CD4-positive, CD25-positive, alpha-beta regulatory T cell (primary cell): ENCODE measurements at regions not wholly inside any gene's neighbourhood (a gene's known extent, or its start where the extent isn't known, plus 50 kb on each side); places are given as distances from the start of the nearest gene placed in this dataset.

ENCODE experiments used
- ATAC-seq, 2 donors: fragments of 150-1000 bp; cut with Tn5 transposase; one replicate each; pipeline ENCODE4 v1.10.0; 2021; ENCODE audit warnings: low read depth in 2 of 2, moderate number of reproducible peaks in 2 of 2, moderate library complexity in 1 of 2
- DNase-seq, 3 donors: peaks; one replicate each; pipeline versions ENCODE4 v3.0.0 to v3.0.0-alpha.2; 2012 to 2022; ENCODE audit warnings: mixed read lengths in 1 of 3
- H3K27ac ChIP-seq: one replicate; pipeline ENCODE4 v1.7.0; 2013; ENCODE audit warnings: mild to moderate bottlenecking, low read length; ENCODE audit not compliant: insufficient read depth, poor library complexity, severe bottlenecking
- H3K27me3 ChIP-seq: one replicate; pipeline ENCODE4 v1.7.0; 2013; ENCODE audit warnings: low read length; ENCODE audit not compliant: control insufficient read depth, insufficient read depth
- H3K36me3 ChIP-seq: one replicate; pipeline ENCODE4 v1.7.0; 2013; ENCODE audit warnings: mild to moderate bottlenecking, low read length, moderate library complexity; ENCODE audit not compliant: control insufficient read depth, insufficient read depth
- H3K4me1 ChIP-seq: 2 replicates; pipeline ENCODE4 v1.7.0; 2013; ENCODE audit warnings: mild to moderate bottlenecking, low read length; ENCODE audit not compliant: insufficient read depth, control insufficient read depth, poor library complexity, severe bottlenecking
- H3K4me3 ChIP-seq: one replicate; pipeline ENCODE4 v1.7.0; 2013; ENCODE audit warnings: low read depth, mild to moderate bottlenecking, low read length, moderate library complexity
- H3K9me3 ChIP-seq, 2 experiments: 1 replicate in 1 of 2; 2 replicates in 1 of 2; pipeline ENCODE4 v1.7.0; 2013; ENCODE audit warnings: low read length in 2 of 2, mild to moderate bottlenecking in 1 of 2, moderate library complexity in 1 of 2; ENCODE audit not compliant: control insufficient read depth in 2 of 2
- H3K27ac Mint-ChIP-seq, 3 donors: one replicate each; pipeline ENCODE4 v1.8.0; 2020 to 2022; ENCODE audit warnings: mild to moderate bottlenecking in 3 of 3, mixed read lengths in 3 of 3, moderate library complexity in 2 of 3
- H3K27me3 Mint-ChIP-seq: one replicate; pipeline ENCODE4 v1.8.0; 2022; ENCODE audit warnings: mild to moderate bottlenecking, mixed read lengths
- H3K36me3 Mint-ChIP-seq: one replicate; pipeline ENCODE4 v1.8.0; 2020; ENCODE audit warnings: mixed read lengths
- H3K4me1 Mint-ChIP-seq, 4 donors: one replicate each; pipeline ENCODE4 v1.8.0; 2020 to 2022; ENCODE audit warnings: mixed read lengths in 4 of 4, mild to moderate bottlenecking in 1 of 4
- H3K4me3 Mint-ChIP-seq, 4 donors: one replicate each; pipeline ENCODE4 v1.8.0; 2020 to 2022; ENCODE audit warnings: mild to moderate bottlenecking in 4 of 4, mixed read lengths in 4 of 4, moderate library complexity in 3 of 4
- H3K9me3 Mint-ChIP-seq, 7 donors: one replicate each; pipeline ENCODE4 v1.8.0; 2020 to 2022; ENCODE audit warnings: mixed read lengths in 7 of 7, mild to moderate bottlenecking in 3 of 7, moderate library complexity in 2 of 7

- Histone ChIP-seq H3K4me3 (no peak overlapping the region), H3K27ac (no peak overlapping the region), H3K27me3 (no peaks in the 10 kb centered on the region), H3K36me3 (no peaks in the 10 kb centered on the region), H3K4me1 (peaks cover 33% of the 10 kb centered on the region), H3K9me3 (no peaks in the 10 kb centered on the region)
- peak overlapping the region in 1 of 3 donors; percentile 53 for H3K27ac Mint-ChIP-seq
- H3K36me3 Mint-ChIP-seq: peaks cover 4% of the 10 kb centered on the region
- no peaks in the 10 kb centered on the region for H3K9me3 Mint-ChIP-seq
- peak overlapping the region in 2 of 4 donors; percentile 40 to 77 for H3K4me3 Mint-ChIP-seq
- peaks cover 14 to 53% (median 27%) of the 10 kb centered on the region in 4 donors for H3K4me1 Mint-ChIP-seq
- peak in 1 of 2 donors; percentile 28 for ATAC-seq
- H3K27me3 Mint-ChIP-seq: peaks cover 4% of the 10 kb centered on the region
- no peak for DNase-seq
These were observed 156.0 kb downstream of the TOMM20 start for GRCh38 chr1:234972411-234973191.

GRCh38 chr1:234971586-234972297, 156.9 kb downstream of the TOMM20 start:
- Mint-ChIP-seq H3K4me1 (peaks cover 14 to 46% (median 26%) of the 10 kb centered on the region in 4 donors), H3K27me3 (peaks cover 4% of the 10 kb centered on the region), H3K27ac (peak overlapping the region; percentile 27 to 40 (median 36)), H3K9me3 (no peaks in the 10 kb centered on the region), H3K36me3 (peaks cover 4% of the 10 kb centered on the region), H3K4me3 (peak overlapping the region in 1 of 4 donors; percentile 77)
- peak overlapping the region; percentile 2 for H3K4me3 ChIP-seq
- no peak overlapping the region for H3K27ac ChIP-seq
- H3K9me3 ChIP-seq: no peaks in the 10 kb centered on the region
- no peaks in the 10 kb centered on the region for H3K27me3 ChIP-seq
- no peak for ATAC-seq
- no peak for DNase-seq
- H3K36me3 ChIP-seq: no peaks in the 10 kb centered on the region
- H3K4me1 ChIP-seq: peaks cover 29% of the 10 kb centered on the region

- no peaks in the 10 kb centered on the region for H3K9me3 ChIP-seq
- H3K4me3 ChIP-seq: no peak overlapping the region
- H3K27ac Mint-ChIP-seq: peak overlapping the region; percentile 36 to 72 (median 44)
- peak overlapping the region in 3 of 4 donors; percentile 71 to 77 (median 74) for H3K4me3 Mint-ChIP-seq
- DNase-seq (no peak), ATAC-seq (peak in 1 of 2 donors; percentile 18)
- H3K4me1 Mint-ChIP-seq: peaks cover 17 to 46% (median 28%) of the 10 kb centered on the region in 4 donors
- peaks cover 29% of the 10 kb centered on the region for H3K4me1 ChIP-seq
- peaks cover 4% of the 10 kb centered on the region for H3K36me3 Mint-ChIP-seq
- no peak overlapping the region for H3K27ac ChIP-seq
- no peaks in the 10 kb centered on the region for H3K27me3 ChIP-seq
- no peaks in the 10 kb centered on the region for H3K9me3 Mint-ChIP-seq
- H3K27me3 Mint-ChIP-seq: peaks cover 4% of the 10 kb centered on the region
- no peaks in the 10 kb centered on the region for H3K36me3 ChIP-seq
These were observed 157.7 kb downstream of the TOMM20 start for GRCh38 chr1:234970731-234971476.

- peak overlapping the region in 2 of 3 donors; percentile 36 to 72 for H3K27ac Mint-ChIP-seq
These were observed 158.3 kb downstream of the TOMM20 start for GRCh38 chr1:234970401-234970730.

GRCh38 chr1:234969581-234970400, 158.8 kb downstream of the TOMM20 start:
- H3K27me3 Mint-ChIP-seq: peaks cover 4% of the 10 kb centered on the region
- no peak overlapping the region for H3K27ac ChIP-seq
- no peaks in the 10 kb centered on the region for H3K36me3 ChIP-seq
- no peak overlapping the region for H3K4me3 ChIP-seq
- H3K4me3 Mint-ChIP-seq: no peak overlapping the region
- H3K36me3 Mint-ChIP-seq: peaks cover 4% of the 10 kb centered on the region
- DNase-seq (no peak), ATAC-seq (no peak)
- peaks cover 36% of the 10 kb centered on the region for H3K4me1 ChIP-seq
- H3K9me3 ChIP-seq: no peaks in the 10 kb centered on the region
- peak overlapping the region in 2 of 3 donors; percentile 9 to 36 for H3K27ac Mint-ChIP-seq
- H3K4me1 Mint-ChIP-seq: peaks cover 17 to 43% (median 35%) of the 10 kb centered on the region in 4 donors
- no peaks in the 10 kb centered on the region for H3K27me3 ChIP-seq
- no peaks in the 10 kb centered on the region for H3K9me3 Mint-ChIP-seq

More at GRCh38 chr1:234970401-234970730, 158.3 kb downstream of the TOMM20 start:
- Histone ChIP-seq H3K4me3 (no peak overlapping the region), H3K9me3 (no peaks in the 10 kb centered on the region), H3K4me1 (peaks cover 31% of the 10 kb centered on the region), H3K27ac (no peak overlapping the region), H3K27me3 (no peaks in the 10 kb centered on the region), H3K36me3 (no peaks in the 10 kb centered on the region)
- Mint-ChIP-seq H3K27me3 (peaks cover 4% of the 10 kb centered on the region), H3K4me3 (peak overlapping the region in 1 of 4 donors; percentile 74), H3K4me1 (peaks cover 17 to 42% (median 30%) of the 10 kb centered on the region in 4 donors), H3K36me3 (peaks cover 4% of the 10 kb centered on the region), H3K9me3 (no peaks in the 10 kb centered on the region)
- ATAC-seq (no peak), DNase-seq (no peak)

- H3K4me1 Mint-ChIP-seq: peaks cover 24 to 46% (median 42%) of the 10 kb centered on the region in 4 donors
- H3K27ac ChIP-seq: no peak overlapping the region
These were observed 159.6 kb downstream of the TOMM20 start for GRCh38 chr1:234969011-234969441.

GRCh38 chr1:234968451-234968850, 160.2 kb downstream of the TOMM20 start:
- H3K36me3 Mint-ChIP-seq: peaks cover 4% of the 10 kb centered on the region
- H3K27me3 Mint-ChIP-seq: peaks cover 4% of the 10 kb centered on the region
- DNase-seq: no peak
- Histone ChIP-seq H3K36me3 (no peaks in the 10 kb centered on the region), H3K4me3 (no peak overlapping the region), H3K4me1 (peaks cover 50% of the 10 kb centered on the region), H3K27me3 (no peaks in the 10 kb centered on the region), H3K27ac (no peak overlapping the region), H3K9me3 (no peaks in the 10 kb centered on the region)
- ATAC-seq: no peak
- peaks cover 26 to 52% (median 47%) of the 10 kb centered on the region in 4 donors for H3K4me1 Mint-ChIP-seq
- no peak overlapping the region for H3K4me3 Mint-ChIP-seq
- H3K9me3 Mint-ChIP-seq: no peaks in the 10 kb centered on the region
- no peak overlapping the region for H3K27ac Mint-ChIP-seq

More at GRCh38 chr1:234969011-234969441, 159.6 kb downstream of the TOMM20 start:
- Histone ChIP-seq H3K27me3 (no peaks in the 10 kb centered on the region), H3K36me3 (no peaks in the 10 kb centered on the region), H3K9me3 (no peaks in the 10 kb centered on the region), H3K4me3 (no peak overlapping the region), H3K4me1 (peaks cover 44% of the 10 kb centered on the region)
- ATAC-seq (no peak), DNase-seq (no peak)
- H3K9me3 Mint-ChIP-seq: no peaks in the 10 kb centered on the region
- H3K36me3 Mint-ChIP-seq: peaks cover 4% of the 10 kb centered on the region
- peak overlapping the region in 1 of 3 donors; percentile 14 for H3K27ac Mint-ChIP-seq
- H3K27me3 Mint-ChIP-seq: peaks cover 4% of the 10 kb centered on the region
- no peak overlapping the region for H3K4me3 Mint-ChIP-seq
